RCC 7860 (cell line): ENCODE measurements at regions not wholly inside any gene's neighbourhood (a gene's known extent, or its start where the extent isn't known, plus 50 kb on each side); places are given as distances from the start of the nearest gene placed in this dataset.

Experiments used
- DNase-seq: peaks from one replicate; pipeline ENCODE4 v3.0.0-alpha.2; 2015; ENCODE audit warnings: low spot score
- FAIRE-seq: peaks from 2 replicates; lab custom pipeline; 2012; peaks lifted over from hg19 to GRCh38; lab: Jason Lieb, UNC

DNA sequence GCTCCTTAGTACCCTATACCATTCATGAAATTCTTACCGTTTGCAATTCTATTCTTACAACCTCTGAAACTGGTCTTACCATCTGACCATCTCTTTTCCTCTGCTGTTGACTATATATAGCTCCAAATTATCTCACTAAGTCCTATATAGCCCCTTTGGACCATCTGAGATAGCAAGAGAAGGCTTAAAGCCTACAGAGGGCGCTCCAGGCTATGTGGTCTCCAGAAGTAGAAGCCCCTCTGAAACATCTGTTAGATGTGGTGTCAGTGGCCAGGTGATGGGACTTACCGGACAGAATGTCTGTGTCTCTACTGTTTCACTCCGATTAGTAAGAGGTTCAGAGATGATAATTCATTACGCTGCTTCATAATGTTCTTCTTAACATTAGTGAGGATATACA lies 140.7 kb upstream of the BMP2 start:
- no peak for DNase-seq
- no peak for FAIRE-seq

DNA sequence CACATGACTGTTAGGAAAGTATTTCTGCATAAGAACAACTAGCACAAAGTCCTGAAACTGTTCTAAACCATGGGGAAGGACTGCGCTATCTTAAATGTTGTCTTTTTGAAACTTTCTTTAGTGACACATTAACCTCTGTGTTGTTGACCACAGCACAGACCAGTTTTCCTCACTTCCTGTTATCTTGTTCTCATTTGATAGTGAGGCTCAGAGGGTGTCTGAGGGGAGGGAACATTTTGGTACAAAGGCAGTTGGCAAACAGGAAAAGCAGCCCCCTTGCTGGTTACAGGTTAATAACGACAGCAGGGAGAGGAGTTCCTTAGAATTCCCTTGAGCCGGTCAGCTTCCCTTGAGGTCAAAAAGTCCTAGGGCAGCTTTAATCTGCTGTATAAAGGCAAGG lies 143.5 kb upstream of the BMP2 start:
- DNase-seq (no peak), FAIRE-seq (no peak)

DNA sequence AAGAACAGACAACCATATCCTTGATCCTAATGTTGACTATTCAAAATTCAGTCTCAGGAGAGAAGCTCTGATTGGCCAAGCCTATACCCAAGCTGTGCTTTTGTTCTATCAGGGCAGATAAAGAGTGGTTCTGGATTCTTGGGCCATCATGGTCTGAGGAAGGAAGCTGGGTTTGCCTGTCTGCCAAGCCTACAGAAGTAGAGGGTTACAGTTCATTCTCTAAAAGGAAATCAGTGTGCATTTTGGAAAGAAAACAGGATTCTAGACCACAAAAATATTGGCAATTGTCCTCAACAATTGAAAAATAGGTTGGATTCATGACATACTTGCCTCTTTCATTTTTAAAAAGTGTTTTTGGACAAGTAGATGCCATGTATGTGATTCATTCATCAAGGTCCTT lies 145.4 kb upstream of the BMP2 start:
- FAIRE-seq (no peak), DNase-seq (no peak)

GRCh38 chr20:6618051-6618450 lies 149.4 kb upstream of the BMP2 start:
- FAIRE-seq, result no peak
- no peak for DNase-seq

GRCh38 chr20:6616421-6616820 lies 151.1 kb upstream of the BMP2 start:
- DNase-seq, result no peak
- FAIRE-seq, result no peak

DNA sequence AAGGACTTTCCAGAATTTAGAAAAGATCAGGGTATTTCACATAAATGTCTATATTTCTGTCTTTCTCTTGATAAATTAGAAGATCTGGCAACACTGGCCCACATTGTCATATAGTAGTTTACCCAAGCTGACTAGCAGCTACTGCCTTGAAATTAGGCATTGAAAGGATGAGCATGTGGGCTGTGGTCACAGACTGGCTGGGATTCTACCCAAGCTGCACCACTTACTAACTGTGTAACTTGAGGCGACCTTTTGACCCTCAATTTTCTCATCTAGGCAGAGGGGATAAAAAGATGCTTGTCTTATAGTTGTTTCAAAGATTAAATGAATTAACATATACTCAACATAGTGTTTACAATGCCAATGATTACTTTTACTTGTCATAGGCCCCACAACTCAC lies 152.7 kb upstream of the BMP2 start:
- DNase-seq, result no peak
- FAIRE-seq, result no peak

GRCh38 chr20:6613280-6613861 lies 154.1 kb upstream of the BMP2 start:
- peak; percentile 17 for DNase-seq
- no peak for FAIRE-seq

GRCh38 chr20:6612606-6612923 lies 154.9 kb upstream of the BMP2 start:
- no peak for FAIRE-seq
- DNase-seq, result no peak

- no peak for DNase-seq
- FAIRE-seq, result no peak
Observed at GRCh38 chr20:6611911-6612605, 155.4 kb upstream of the BMP2 start.

GRCh38 chr20:6606651-6607050 lies 160.8 kb upstream of the BMP2 start:
- FAIRE-seq (no peak), DNase-seq (no peak)

- FAIRE-seq (no peak), DNase-seq (no peak)
Observed at GRCh38 chr20:6605055-6605935, 162.2 kb upstream of the BMP2 start.

DNA sequence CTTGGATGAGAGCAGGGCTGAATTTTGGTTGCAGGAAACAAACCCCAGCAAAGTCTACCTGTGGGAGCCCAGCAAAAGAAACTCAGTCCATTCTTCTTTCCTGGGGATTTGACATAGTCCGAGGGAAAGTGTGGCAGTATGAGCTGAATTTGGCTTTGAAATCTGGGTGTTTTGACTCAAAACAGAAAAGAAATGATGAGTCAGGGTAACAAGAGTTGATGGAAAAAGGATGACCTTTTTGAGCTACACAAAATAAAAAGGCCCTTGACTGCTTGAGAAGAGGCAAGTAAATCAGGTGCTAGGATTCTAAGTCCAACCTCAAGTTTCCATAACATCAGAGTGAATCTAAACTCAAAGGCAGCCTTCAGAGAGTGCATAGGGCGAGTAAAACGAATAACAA lies 163.3 kb upstream of the BMP2 start:
- DNase-seq (no peak), FAIRE-seq (no peak)

DNA sequence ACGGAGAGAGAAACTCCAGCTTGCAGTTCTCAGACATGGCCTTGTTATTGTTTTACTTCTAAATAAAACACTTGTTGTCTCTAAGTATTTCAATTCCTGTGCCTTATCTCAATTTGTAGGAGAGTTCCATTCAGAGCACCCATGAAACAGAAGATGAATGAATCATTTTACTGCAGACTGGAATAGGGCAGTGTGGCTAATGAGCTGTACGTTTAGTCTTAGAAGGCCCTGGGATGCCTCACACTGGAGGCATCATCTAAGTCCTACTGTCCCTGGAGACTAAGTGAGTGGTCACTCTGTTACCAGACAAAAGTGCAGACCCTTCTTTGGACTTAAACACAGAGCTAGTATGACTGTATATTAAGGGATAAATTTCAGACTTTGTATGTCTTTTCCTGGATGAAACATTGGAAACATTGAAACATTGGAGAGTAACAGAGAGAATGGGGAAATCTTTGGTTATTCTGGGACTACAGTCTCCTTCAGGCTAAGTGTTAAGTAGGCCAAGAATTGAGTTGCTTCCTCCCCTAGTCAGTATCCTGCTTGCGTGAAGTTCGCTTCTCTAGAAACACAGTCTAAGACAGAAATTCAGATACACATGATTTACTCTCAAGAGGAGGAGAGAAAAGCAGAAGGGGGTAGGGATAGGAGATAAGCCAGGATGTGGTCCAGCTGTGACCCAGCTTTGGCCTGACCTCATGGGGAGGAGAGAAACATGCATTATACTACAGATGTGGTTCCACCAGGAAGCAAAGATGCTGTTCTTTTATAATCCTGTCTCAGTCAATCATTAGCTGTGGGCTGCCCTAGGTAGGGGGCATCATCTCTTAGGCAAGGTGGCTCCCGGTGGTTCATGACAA lies 167.4 kb upstream of the BMP2 start:
- FAIRE-seq, result no peak

DNA sequence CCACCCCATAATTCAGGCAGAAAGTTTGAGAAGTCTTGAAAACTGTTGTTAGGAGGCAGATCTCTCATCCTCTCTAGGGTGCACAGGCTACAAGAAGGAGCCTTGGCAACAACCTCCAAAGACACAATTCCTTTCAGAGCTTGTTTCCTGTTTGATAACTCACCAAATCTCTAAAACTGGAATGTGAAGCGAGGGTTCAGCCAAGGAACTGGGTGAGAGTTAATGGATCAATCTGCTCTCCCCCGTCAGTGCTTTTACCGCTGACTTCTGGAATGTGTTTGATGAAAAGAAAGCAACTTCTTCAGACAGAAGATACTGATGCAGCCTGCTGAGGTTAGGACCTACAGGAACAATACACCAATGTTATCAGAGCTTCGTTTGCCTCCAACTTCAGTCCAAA lies 171.8 kb upstream of the BMP2 start:
- DNase-seq (no peak), FAIRE-seq (no peak)

More for the DNA sequence above, 167.4 kb upstream of the BMP2 start:
- no peak for DNase-seq

GRCh38 chr20:6590891-6591637 lies 176.4 kb upstream of the BMP2 start:
- peak; percentile 89 for DNase-seq

DNA sequence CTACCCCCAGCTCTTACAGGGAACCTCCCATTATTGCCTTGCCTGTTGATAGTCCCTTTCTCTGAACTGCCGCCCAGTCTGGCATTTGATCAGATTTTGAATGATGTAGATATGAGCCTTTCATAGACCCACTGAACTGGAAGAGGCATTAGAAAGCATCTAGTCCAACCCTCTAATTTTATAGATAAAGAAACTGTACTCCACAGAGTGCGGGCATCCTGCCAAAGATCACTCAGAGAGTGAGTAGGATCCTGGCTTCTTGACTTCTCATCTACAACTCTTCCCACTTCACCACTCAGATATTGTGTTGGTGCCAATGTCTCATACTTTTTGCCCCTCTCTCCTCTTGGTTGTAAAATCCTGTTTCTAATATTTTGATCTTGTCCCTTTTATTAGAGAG lies 179.2 kb upstream of the BMP2 start:
- FAIRE-seq (peak; percentile 75), DNase-seq (peak; percentile 52)

More at GRCh38 chr20:6590891-6591637, 176.4 kb upstream of the BMP2 start:
- FAIRE-seq, result peak; percentile 78

DNA sequence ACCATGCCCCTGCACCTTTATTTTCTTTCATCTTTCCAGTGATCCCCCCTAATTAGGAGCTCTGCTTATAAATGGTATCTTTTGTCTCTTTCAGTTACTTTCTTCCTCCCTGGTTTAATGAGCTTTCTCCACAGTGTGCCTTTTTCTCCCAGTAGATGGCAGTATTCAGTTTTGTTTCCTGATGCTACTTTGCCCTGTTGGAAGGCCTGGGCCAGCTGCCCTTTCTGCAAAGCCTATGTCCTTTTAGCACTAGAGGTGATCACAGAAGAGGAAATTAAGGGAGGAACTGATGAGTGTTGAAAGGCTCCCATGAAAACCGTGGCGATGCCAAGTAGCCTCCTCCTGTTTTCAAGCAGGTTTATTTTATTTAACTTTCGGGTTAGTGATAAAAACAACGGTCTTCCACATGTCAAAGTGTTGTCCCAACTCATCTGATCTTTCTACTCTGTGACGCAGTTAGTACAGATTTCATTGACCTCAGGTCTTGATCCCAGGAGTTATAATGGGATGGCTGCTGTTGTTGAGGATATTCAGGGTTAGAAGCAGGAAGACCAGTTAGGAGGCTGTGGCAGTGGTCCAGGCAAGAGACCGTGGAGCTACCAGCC lies 184.2 kb upstream of the BMP2 start:
- DNase-seq (peak; percentile 49), FAIRE-seq (peak; percentile 56)

- DNase-seq, result no peak
- no peak for FAIRE-seq
Observed at GRCh38 chr20:6582449-6582848, 185.0 kb upstream of the BMP2 start.

DNA sequence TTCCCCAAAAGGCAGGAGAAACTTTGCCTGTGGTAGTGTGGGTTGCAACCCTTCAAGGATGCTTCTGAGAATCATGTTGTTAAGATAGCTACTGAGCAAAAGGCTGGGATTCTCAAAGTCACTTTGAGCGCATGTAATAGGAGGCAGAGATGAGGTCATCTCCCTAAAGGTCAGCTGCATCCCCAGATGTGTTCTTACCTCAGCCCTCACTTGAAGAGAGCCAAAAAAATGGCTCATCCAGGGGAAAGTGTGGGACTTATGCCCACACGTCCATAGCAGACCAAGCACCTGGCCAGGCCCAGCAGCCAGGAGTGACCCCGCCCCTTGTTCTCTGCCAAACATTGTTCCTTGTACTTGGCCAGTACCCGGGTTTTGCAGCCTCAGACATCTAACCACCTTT lies 187.0 kb upstream of the BMP2 start:
- FAIRE-seq, result no peak
- no peak for DNase-seq

DNA sequence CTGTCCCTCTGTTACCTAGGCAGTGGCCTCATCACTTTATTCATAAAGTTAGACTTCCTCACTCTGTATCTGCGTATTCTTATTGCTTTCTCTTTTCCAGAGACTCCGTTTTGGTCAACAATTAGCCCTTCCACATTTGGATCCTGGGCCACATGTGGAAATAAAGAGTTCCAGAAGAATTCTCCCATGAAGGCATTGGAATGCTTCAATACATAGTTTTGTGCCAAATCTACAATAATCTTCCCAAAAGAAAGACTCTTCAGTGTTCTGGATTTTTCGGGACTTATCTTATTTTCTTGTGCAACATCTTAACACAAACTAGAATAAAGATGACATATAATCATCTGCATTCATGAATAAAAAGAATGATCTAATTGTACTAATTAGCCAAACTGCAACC lies 187.7 kb upstream of the BMP2 start:
- DNase-seq (no peak), FAIRE-seq (no peak)
